ENCODE measurements at regions not wholly inside any gene's neighbourhood (a gene's known extent, or its start where the extent isn't known, plus 50 kb on each side); places are given as distances from the start of the nearest gene placed in this dataset.

DNA sequence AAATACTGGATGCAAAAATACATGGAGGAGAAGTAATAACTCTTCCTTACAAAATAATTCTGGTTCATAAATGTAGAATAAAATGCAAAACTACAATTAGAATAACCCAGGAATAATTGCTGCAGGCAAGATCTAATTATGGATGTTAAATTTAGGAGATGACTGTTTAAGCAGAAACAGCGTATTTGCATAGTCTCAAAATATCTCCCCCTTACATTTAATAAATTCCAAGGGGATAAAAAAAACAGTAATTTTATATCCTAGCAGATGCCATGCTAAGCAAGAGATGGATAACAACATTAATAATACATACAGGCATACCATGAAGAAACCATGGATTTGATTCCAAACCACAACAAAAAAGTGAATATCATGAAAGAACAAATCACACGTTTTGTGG lies 1253.1 kb upstream of the MIR17HG start:
- ATAC-seq (ENCODE audit: low read depth): no peak
- H3K27ac ChIP-seq (ENCODE audit: insufficient read depth, low read length): no peak overlapping the region
- POLR2A ChIA-PET (ENCODE audit: unreplicated experiment): no interaction called here
- no peaks in the 10 kb centered on the region for H3K9me3 ChIP-seq (ENCODE audit: control insufficient read depth, insufficient read depth, low read length)
- BruUV-seq (replicated peaks): no TSS peak
- no peak for TF ChIP-seq MAFK (IDR thresholded peaks at IDR 0.05; ENCODE audit: low read depth, low read length)
- no peak for TF ChIP-seq CEBPB (IDR thresholded peaks at IDR 0.05; ENCODE audit: low read depth, low read length)
- no peak for TF ChIP-seq NFE2L2 (IDR thresholded peaks at IDR 0.05; ENCODE audit: low read depth, low read length)
- TF ChIP-seq, protein P1, sequence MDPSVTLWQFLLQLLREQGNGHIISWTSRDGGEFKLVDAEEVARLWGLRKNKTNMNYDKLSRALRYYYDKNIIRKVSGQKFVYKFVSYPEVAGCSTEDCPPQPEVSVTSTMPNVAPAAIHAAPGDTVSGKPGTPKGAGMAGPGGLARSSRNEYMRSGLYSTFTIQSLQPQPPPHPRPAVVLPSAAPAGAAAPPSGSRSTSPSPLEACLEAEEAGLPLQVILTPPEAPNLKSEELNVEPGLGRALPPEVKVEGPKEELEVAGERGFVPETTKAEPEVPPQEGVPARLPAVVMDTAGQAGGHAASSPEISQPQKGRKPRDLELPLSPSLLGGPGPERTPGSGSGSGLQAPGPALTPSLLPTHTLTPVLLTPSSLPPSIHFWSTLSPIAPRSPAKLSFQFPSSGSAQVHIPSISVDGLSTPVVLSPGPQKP (IDR thresholded peaks at IDR 0.05; ENCODE audit: borderline replicate concordance, low read depth, low read length): no peak
- no peak for TF ChIP-seq SMC3 (IDR thresholded peaks at IDR 0.05; ENCODE audit: low read depth, low read length)
- H3K14ac ChIP-seq (replicated peaks; ENCODE audit: low read depth, low read length): no peak overlapping the region
- H2BK120ac ChIP-seq (ENCODE audit: low read depth, low read length): no peak overlapping the region
- H4K91ac ChIP-seq (ENCODE audit: insufficient read depth, low read depth, low read length): no peak overlapping the region
- CTCF ChIA-PET: no interaction called here
- H3K56ac ChIP-seq (ENCODE audit: extremely low read depth, insufficient read depth, low read length): no peak overlapping the region
- no peak overlapping the region for H2BK5ac ChIP-seq (ENCODE audit: low read depth, low read length, poor library complexity, severe bottlenecking)
- no peaks in the 10 kb centered on the region for H3K9me1 ChIP-seq (ENCODE audit: insufficient read depth, low read length)
- no peak overlapping the region for H2BK15ac ChIP-seq (ENCODE audit: low read depth, low read length)
- no peak overlapping the region for H3K4ac ChIP-seq (ENCODE audit: low read depth, low read length)
- H4K20me1 ChIP-seq (ENCODE audit: insufficient read depth, low read length): no peaks in the 10 kb centered on the region
- H3K18ac ChIP-seq (ENCODE audit: low read depth, low read length): no peak overlapping the region
- H3K9ac ChIP-seq (ENCODE audit: low read depth, low read length): no peak overlapping the region
- in situ Hi-C loops (cut with MboI; ENCODE audit: low sequenced_read_pairs) (no loop called here), intact Hi-C loops (cut with micrococcal nuclease) (no loop called here), dilution Hi-C loops (cut with HindIII; ENCODE audit: low sequenced_read_pairs, unreplicated experiment) (no loop called here)
- H3K4me3 ChIP-seq (ENCODE audit: insufficient read depth, low read depth, low read length): no peak overlapping the region
- H3K79me1 ChIP-seq (ENCODE audit: low read depth in 1 of 2, low read length in 2 of 2): no peaks in the 10 kb centered on the region
- no peaks in the 10 kb centered on the region for H3K27me3 ChIP-seq (ENCODE audit: control insufficient read depth, insufficient read depth, low read length)
- no peak overlapping the region for H2AK9ac ChIP-seq (replicated peaks; ENCODE audit: low read depth, low read length, poor library complexity)
- no peak overlapping the region for H4K8ac ChIP-seq (ENCODE audit: low read depth in 2 of 2, low read length in 2 of 2)
- no peak overlapping the region for H3K23ac ChIP-seq (ENCODE audit: low read depth, low read length)
- H3K4me1 ChIP-seq (ENCODE audit: control insufficient read depth, insufficient read depth, low read length): no peaks in the 10 kb centered on the region
- H4K5ac ChIP-seq (ENCODE audit: low read depth, low read length): no peak overlapping the region
- H2AK5ac ChIP-seq (ENCODE audit: low read depth, low read length): no peak overlapping the region
- H2BK20ac ChIP-seq (ENCODE audit: low read depth, low read length): no peak overlapping the region
- DNase-seq: no peak
- no CpG with 5 or more reads among the region's 2 CpGs for WGBS, 2 experiments (ENCODE audit: extremely low coverage in 2 of 2, insufficient read length in 1 of 2)
- H2AFZ ChIP-seq (replicated peaks; ENCODE audit: low read length, poor library complexity): no peak overlapping the region
- H3K4me2 ChIP-seq (ENCODE audit: low read depth, low read length): no peak overlapping the region
- no peaks in the 10 kb centered on the region for H3K36me3 ChIP-seq (ENCODE audit: control insufficient read depth, insufficient read depth, low read length)

Data from IMR-90 (cell line).